Motor neuron (in vitro differentiated cells): ENCODE measurements at regions not wholly inside any gene's neighbourhood (a gene's known extent, or its start where the extent isn't known, plus 50 kb on each side); places are given as distances from the start of the nearest gene placed in this dataset.

Source experiments
- ATAC-seq, 8 experiments: fragments of 200-7000 bp; cut with Tn5 transposase; replicated peaks in 6 of 8; 2 replicates each; pipeline ENCODE4 v1.8.0; 2021; ENCODE audit warnings: mild to moderate bottlenecking in 8 of 8, moderate library complexity in 8 of 8
- H3K27ac ChIP-seq, 2 donors: fragments of 250-450 bp; sonication (Bioruptor Pico); 2 replicates each; pipeline ENCODE4 v1.9.0; 2021; ENCODE audit warnings: antibody characterized with exemption in 2 of 2, mild to moderate bottlenecking in 2 of 2, moderate library complexity in 1 of 2
- H3K4me1 ChIP-seq, 2 donors: fragments of 250-450 bp; sonication (Bioruptor Pico); replicated peaks in 1 of 2; 2 replicates each; pipeline ENCODE4 v1.6.1; 2021; ENCODE audit warnings: antibody characterized with exemption in 2 of 2, mild to moderate bottlenecking in 2 of 2, moderate library complexity in 1 of 2
- H3K4me3 ChIP-seq, 5 donors: fragments of 250-450 bp; sonication (Bioruptor Pico); 2 replicates each; pipeline ENCODE4 v1.9.0; 2021; ENCODE audit warnings: antibody characterized with exemption in 5 of 5, mild to moderate bottlenecking in 5 of 5, moderate library complexity in 4 of 5
- WGBS, 10 experiments: fragments of 450-650 bp; shearing (Covaris generic); methylation state at CpG; one replicate each; pipeline ENCODE4 v1.0.0; 2022; 5-methylcytosine and 5-hydroxymethylcytosine counted together
- in situ Hi-C, 9 experiments: fragments of 400-800 bp; cut with MboI; loops; one replicate each; pipeline ENCODE4 v1.15.0; 2021; ENCODE audit warnings: low sequenced_read_pairs in 9 of 9, low pct_unique_long_range_greater_than_20kb in 2 of 9; ENCODE audit not compliant: unreplicated experiment in 9 of 9

GRCh38 chr19:13712767-13713201 is 51.5 kb upstream of the MRI1 start:
- in situ Hi-C loops: loop anchor here in 5 of 9 experiments (10.0 to 25.0 kb wide), 4 partner anchors 100 to 425 kb away; no protein-coding TSS in a partner anchor
- Histone ChIP-seq H3K27ac (no peak overlapping the region), H3K4me1 (no peaks in the 10 kb centered on the region), H3K4me3 (no peak overlapping the region)
- no peak for ATAC-seq
- 15 to 100% (median 42%) methylated on average over 2 to 7 of the region's 7 CpGs; no CpG with 5 or more reads in 2 of the 10 experiments for WGBS, 10 experiments

DNA sequence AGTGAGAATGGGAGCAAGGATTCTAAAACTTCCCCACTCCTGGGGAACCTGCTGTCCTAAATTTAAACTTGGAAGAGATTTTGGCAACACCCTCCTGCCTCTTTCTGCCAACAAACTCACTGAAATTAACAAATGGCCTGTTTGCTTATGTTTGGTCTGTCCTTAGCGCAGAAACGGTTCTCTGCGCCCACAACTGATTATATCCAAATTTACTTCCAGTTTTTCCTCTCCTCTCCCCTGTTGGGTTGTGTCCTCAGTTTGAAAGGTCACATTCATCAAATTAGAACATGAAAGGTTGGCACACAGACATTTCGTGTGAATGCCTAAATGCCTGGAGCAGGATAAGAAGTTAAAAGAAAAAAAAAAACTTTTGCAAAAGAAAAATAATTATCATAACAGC is 56.4 kb upstream of the MRI1 start:
- H3K4me3 ChIP-seq: no peak overlapping the region
- 0 to 83% (median 39%) methylated on average over 1 to 4 of the region's 4 CpGs for WGBS, 10 experiments
- in situ Hi-C loops: loop anchor here in 3 of 9 experiments (25.0 kb wide), 2 partner anchors 96 to 421 kb away; no protein-coding TSS in a partner anchor
- H3K4me1 ChIP-seq: no peaks in the 10 kb centered on the region
- peak in 2 of 8 experiments; percentile 26 to 84 for ATAC-seq
- no peak overlapping the region for H3K27ac ChIP-seq

- in situ Hi-C loops: loop anchor here in 3 of 9 experiments (25.0 kb wide), 2 partner anchors 94 to 419 kb away; no protein-coding TSS in a partner anchor
- Histone ChIP-seq H3K4me3 (no peak overlapping the region), H3K4me1 (no peaks in the 10 kb centered on the region), H3K27ac (no peak overlapping the region)
- no peak for ATAC-seq
- 79 to 100% (median 94%) methylated on average over 1 to 5 of the region's 5 CpGs; no CpG with 5 or more reads in 1 of the 10 experiments for WGBS, 10 experiments
Measured at GRCh38 chr19:13705928-13706447, 58.3 kb upstream of the MRI1 start.

GRCh38 chr19:13705201-13705600 is 59.1 kb upstream of the MRI1 start:
- Histone ChIP-seq H3K4me1 (no peaks in the 10 kb centered on the region), H3K4me3 (no peak overlapping the region), H3K27ac (no peak overlapping the region)
- in situ Hi-C loops: loop anchor here in 3 of 9 experiments (25.0 kb wide), 2 partner anchors 93 to 418 kb away; no protein-coding TSS in a partner anchor
- WGBS, 10 experiments: 25 to 100% (median 92%) methylated on average over 1 to 2 of the region's 2 CpGs; no CpG with 5 or more reads in 4 of the 10 experiments
- no peak for ATAC-seq

- Histone ChIP-seq H3K27ac (no peak overlapping the region), H3K4me3 (no peak overlapping the region), H3K4me1 (no peaks in the 10 kb centered on the region)
- ATAC-seq: no peak
- WGBS, 10 experiments: 80 to 100% (median 100%) methylated on average over 1 to 2 of the region's 2 CpGs; no CpG with 5 or more reads in 2 of the 10 experiments
- in situ Hi-C loops: loop anchor here in 3 of 9 experiments (25.0 kb wide), 2 partner anchors 89 to 414 kb away; no protein-coding TSS in a partner anchor
Measured at GRCh38 chr19:13701624-13702023, 62.7 kb upstream of the MRI1 start.

DNA sequence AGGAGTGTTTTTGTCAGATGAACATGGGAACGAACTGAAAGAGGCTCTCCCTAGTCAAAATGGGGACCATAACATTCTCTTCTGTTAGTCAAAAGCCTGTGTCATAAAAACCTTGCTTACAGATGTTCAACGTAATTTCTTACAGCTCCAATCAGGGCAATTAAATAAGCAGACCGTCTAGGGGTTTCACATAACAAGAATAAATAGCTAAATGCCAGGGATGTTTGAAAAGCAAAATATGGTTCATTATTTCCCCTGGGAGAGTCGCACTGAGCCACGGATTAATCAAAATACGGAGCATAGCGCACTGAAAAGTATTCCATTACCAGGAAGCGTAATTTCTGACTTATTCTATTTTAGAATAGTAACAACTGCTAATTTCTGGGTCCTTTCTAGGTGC is 63.7 kb upstream of the MRI1 start:
- Histone ChIP-seq H3K4me3 (no peak overlapping the region), H3K27ac (no peak overlapping the region), H3K4me1 (no peaks in the 10 kb centered on the region)
- in situ Hi-C loops: loop anchor here in 3 of 9 experiments (25.0 kb wide), 2 partner anchors 88 to 413 kb away; no protein-coding TSS in a partner anchor
- WGBS, 10 experiments: 8 to 89% (median 64%) methylated on average over 1 to 8 of the region's 8 CpGs
- ATAC-seq: no peak

DNA sequence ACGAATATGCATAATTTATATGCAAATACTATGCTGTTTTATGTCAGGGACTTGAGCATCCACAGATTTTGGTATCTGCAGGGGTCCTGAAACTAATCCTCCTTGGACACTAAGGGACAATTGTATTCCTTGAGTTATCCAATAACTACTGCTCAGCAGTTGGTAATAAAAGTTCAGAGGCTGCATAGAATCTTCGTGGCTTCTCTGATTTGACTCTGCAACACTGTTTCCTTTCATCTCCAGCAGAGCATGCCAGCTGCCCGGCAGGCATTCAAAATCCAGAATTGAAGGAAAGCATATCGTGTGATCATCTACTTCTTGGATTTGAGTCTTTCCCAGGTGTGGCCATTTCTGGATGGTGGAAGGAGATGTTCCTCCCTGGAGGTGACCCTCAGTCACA is 64.5 kb upstream of the MRI1 start:
- Histone ChIP-seq H3K27ac (no peak overlapping the region), H3K4me1 (no peaks in the 10 kb centered on the region), H3K4me3 (no peak overlapping the region)
- ATAC-seq: peak in 1 of 8 experiments; percentile 55
- in situ Hi-C loops: loop anchor here in 3 of 9 experiments (25.0 kb wide), 2 partner anchors 87 to 412 kb away; no protein-coding TSS in a partner anchor
- WGBS, 10 experiments: 0 to 33% (median 13%) methylated on average over 1 to 3 of the region's 4 CpGs; no CpG with 5 or more reads in 1 of the 10 experiments

DNA sequence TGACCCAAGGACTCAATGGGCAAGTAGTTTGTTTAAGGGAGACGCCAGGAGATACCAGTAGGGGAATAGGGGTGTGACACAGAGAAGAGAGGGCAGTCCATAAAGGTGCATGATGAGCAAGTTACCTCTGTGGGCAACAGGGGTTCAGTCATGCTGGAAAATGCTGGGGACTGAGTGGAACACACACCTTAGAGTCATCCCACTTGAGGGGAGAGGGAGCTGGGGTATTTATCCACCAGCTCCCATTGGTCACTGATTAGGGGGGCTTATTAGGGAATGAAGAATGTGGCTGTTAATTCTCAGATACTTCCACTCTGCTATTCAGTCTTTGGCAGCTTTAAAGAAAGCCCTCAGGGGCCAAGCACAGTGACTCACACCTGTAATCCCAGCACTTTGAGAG is 67.5 kb upstream of the MRI1 start:
- Histone ChIP-seq H3K4me3 (no peak overlapping the region), H3K4me1 (peaks cover 0 to 8% of the 10 kb centered on the region in 2 donors), H3K27ac (no peak overlapping the region)
- ATAC-seq: no peak
- in situ Hi-C loops: no loop called here
- 0 to 100% (median 83%) methylated on average over 1 of the region's 1 CpG; no CpG with 5 or more reads in 4 of the 10 experiments for WGBS, 10 experiments

DNA sequence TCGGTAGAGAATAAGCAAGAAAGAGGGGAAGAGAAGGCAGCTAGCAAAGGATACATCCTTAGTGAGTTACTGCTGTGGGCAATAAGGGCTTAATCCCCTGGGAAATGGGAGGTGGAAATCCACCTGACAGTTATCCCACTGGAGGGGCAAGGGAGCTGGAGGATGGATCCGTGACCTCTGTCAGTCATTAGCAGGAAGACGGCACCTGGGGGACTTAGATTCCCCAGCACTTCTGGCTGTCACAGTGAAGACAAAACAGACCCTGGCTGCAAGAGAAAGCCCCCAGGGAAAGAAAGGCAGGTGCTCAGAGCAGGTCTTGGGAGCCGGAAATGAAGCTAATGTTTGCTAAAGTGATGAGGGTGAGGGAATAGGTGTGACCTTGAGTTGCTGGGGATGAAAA is 70.4 kb upstream of the MRI1 start:
- ATAC-seq: peak in 2 of 8 experiments; percentile 30 to 55
- peaks cover 0 to 8% of the 10 kb centered on the region in 2 donors for H3K4me1 ChIP-seq
- H3K27ac ChIP-seq: peak overlapping the region in 1 of 2 donors; percentile 3
- in situ Hi-C loops: no loop called here
- WGBS, 10 experiments: 42 to 100% (median 76%) methylated on average over 1 to 4 of the region's 4 CpGs; no CpG with 5 or more reads in 1 of the 10 experiments
- H3K4me3 ChIP-seq: no peak overlapping the region

DNA sequence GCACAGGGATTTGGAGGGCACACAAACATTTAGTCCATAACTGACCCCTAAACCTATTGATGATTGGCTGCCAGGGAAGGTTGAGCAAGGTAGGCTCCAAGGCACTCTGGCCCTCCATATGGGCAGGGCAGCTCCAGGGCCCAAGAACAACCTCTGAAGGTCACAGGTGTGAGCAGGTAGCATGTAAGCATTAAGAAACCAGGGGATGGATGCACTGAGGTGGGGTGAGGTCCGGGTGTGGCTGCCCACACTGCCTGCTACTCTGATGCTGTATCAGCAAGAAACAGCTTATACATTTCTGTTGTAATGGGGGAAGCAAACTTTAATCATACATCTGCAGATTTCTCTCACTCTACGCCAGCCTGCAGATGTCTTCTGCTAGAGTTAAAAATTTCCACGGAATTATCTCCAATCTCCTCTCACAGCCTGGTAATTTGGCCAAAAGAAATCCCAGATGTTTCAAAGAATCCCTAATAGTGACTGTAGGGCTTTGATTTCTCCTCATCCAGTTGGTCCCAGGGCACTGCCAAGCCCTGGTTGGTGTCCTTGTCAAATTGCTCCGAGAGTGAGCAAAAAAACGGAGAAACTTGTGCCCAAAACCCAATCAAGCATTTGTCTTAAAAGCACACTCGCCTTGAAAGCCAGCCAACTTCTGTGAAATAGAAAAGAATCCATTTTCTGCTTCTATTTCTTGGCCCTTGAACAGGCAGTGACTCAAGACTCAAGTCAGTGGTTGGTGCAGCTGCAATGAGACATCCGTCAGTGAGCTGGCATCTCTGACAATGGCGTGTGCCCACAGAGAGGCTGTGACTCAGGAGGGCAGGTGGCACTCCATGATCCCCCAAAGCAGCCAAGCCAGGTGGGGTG is 72.5 kb upstream of the MRI1 start:
- Histone ChIP-seq H3K4me1 (peaks cover 0 to 8% of the 10 kb centered on the region in 2 donors), H3K4me3 (no peak overlapping the region), H3K27ac (no peak overlapping the region)
- peak in 1 of 8 experiments; percentile 25 for ATAC-seq
- in situ Hi-C loops: no loop called here
- 0 to 100% (median 58%) methylated on average over 1 to 8 of the region's 8 CpGs; no CpG with 5 or more reads in 1 of the 10 experiments for WGBS, 10 experiments

GRCh38 chr19:13689085-13689484 is 75.2 kb upstream of the MRI1 start:
- ATAC-seq: peak in 1 of 8 experiments; percentile 53
- Histone ChIP-seq H3K27ac (no peak overlapping the region), H3K4me3 (no peak overlapping the region), H3K4me1 (peaks cover 0 to 7% of the 10 kb centered on the region in 2 donors)
- in situ Hi-C loops: no loop called here
- 43 to 100% (median 80%) methylated on average over 1 to 2 of the region's 3 CpGs; no CpG with 5 or more reads in 4 of the 10 experiments for WGBS, 10 experiments

DNA sequence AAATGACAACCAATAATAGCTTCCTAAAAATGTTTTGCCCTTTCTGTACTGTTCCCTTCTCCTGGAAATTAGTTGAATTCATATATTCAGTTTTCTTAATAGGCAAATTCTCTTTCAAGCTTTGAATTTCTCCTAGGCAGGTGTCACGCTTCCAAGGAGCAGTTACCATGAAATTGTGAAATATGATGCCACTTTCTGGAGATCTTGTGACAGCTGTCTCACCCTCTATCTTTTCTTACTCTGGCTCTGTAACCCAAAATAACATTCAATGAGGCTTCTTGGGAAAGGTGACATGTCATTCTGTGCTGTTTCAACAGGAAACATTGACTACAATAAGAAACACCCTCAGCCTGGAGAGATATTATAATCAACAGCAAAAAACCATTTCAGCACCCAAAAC is 80.3 kb upstream of the MRI1 start:
- 20 to 100% (median 87%) methylated on average over 1 of the region's 1 CpG; no CpG with 5 or more reads in 2 of the 10 experiments for WGBS, 10 experiments
- in situ Hi-C loops: no loop called here

DNA sequence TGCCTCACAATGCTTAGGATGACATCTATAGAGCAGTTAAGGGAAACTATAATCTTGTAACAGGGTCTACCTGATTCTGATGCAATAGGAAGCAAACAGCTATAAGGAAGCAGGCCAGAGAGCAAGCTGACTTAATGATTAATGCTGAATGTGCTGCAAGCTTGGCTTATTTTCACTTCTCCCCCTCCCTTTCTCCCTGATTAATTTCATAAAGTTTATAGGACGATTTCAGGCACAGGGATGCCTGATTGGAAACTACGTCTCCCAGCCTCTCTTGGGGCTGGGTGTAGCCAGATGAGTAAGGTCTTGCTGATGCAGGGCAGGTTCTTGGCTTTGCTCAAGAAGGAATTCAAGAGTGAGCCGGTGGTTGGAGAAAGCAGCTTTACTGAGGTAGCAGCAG is 82.8 kb upstream of the MRI1 start:
- H3K4me3 ChIP-seq: no peak overlapping the region
- in situ Hi-C loops: no loop called here
- ATAC-seq: peak in 5 of 8 experiments; percentile 77 to 96 (median 94)
- WGBS, 10 experiments: 0 to 78% (median 60%) methylated on average over 1 to 3 of the region's 3 CpGs; no CpG with 5 or more reads in 5 of the 10 experiments
- H3K27ac ChIP-seq: peak overlapping the region in 1 of 2 donors; percentile 33
- H3K4me1 ChIP-seq: peaks cover 3 to 4% of the 10 kb centered on the region in 2 donors

More for the DNA sequence above, 80.3 kb upstream of the MRI1 start:
- no peak overlapping the region for H3K27ac ChIP-seq
- ATAC-seq: no peak
- no peak overlapping the region for H3K4me3 ChIP-seq
- H3K4me1 ChIP-seq: peaks cover 3 to 4% of the 10 kb centered on the region in 2 donors
